WTC11 (cell line): ENCODE measurements at regions not wholly inside any gene's neighbourhood (a gene's known extent, or its start where the extent isn't known, plus 50 kb on each side); places are given as distances from the start of the nearest gene placed in this dataset.
"Not testable (repeated sequence)": the region's sequence is repeated elsewhere in the genome, so short reads cannot be mapped to it uniquely, and the experiment has no call there.

Source experiments
- ATAC-seq: fragments of 200-7000 bp; cut with Tn5 transposase; 2 replicates; pipeline ENCODE4 v1.10.0; 2021; ENCODE audit warnings: mild to moderate bottlenecking, moderate library complexity
- CTCF ChIA-PET: fragments of 300-600 bp; sonication (Branson Sonifier 250); formaldehyde crosslinking; loops from one replicate; lab custom pipeline; 2021; ENCODE audit warnings: antibody characterized with exemption; lab: Charles Lee
- POLR2A ChIA-PET: fragments of 350-600 bp; sonication (Branson Sonifier 250); formaldehyde crosslinking; loops from one replicate; lab custom pipeline; 2021; ENCODE audit warnings: antibody characterized with exemption; lab: Charles Lee
- DNase-seq: peaks from one replicate; pipeline ENCODE4 v3.0.0; 2021; ENCODE audit warnings: low spot score
- H3K27ac Mint-ChIP-seq: 2 replicates; pipeline ENCODE4 v1.8.0; 2021; ENCODE audit warnings: mixed read lengths
- H3K27me3 Mint-ChIP-seq: 2 replicates; pipeline ENCODE4 v1.8.0; 2021; ENCODE audit warnings: low read depth, mild to moderate bottlenecking, moderate library complexity, mixed read lengths
- H3K36me3 Mint-ChIP-seq: 2 replicates; pipeline ENCODE4 v1.8.0; 2021; ENCODE audit warnings: mixed read lengths
- H3K4me1 Mint-ChIP-seq: 2 replicates; pipeline ENCODE4 v1.8.0; 2022; ENCODE audit warnings: mixed read lengths
- H3K4me3 Mint-ChIP-seq: 2 replicates; pipeline ENCODE4 v1.8.0; 2021; ENCODE audit warnings: mild to moderate bottlenecking, moderate library complexity, mixed read lengths
- H3K9me3 Mint-ChIP-seq: 2 replicates; pipeline ENCODE4 v1.8.0; 2021; ENCODE audit warnings: mixed read lengths
- ATF1 ChIP-seq: sonication (generic); formaldehyde crosslinking; IDR thresholded peaks from 2 replicates; pipeline ENCODE4 v1.8.1; 2023; ENCODE audit warnings: mild to moderate bottlenecking, moderate library complexity, missing genetic modification reagents
- ESRRA ChIP-seq: sonication (generic); formaldehyde crosslinking; IDR thresholded peaks from 2 replicates; pipeline ENCODE4 v1.8.1; 2022; ENCODE audit warnings: mild to moderate bottlenecking, missing genetic modification reagents, borderline replicate concordance
- ETV6 ChIP-seq: sonication (generic); formaldehyde crosslinking; IDR thresholded peaks from 2 replicates; pipeline ENCODE4 v1.8.1; 2022; ENCODE audit warnings: mild to moderate bottlenecking, missing genetic modification reagents
- FOXK1 ChIP-seq: sonication (generic); formaldehyde crosslinking; IDR thresholded peaks from 2 replicates; pipeline ENCODE4 v1.8.0; 2022; ENCODE audit warnings: mild to moderate bottlenecking, moderate library complexity, missing genetic modification reagents
- JUN ChIP-seq: sonication (generic); formaldehyde crosslinking; IDR thresholded peaks from 2 replicates; pipeline ENCODE4 v1.8.0; 2023; ENCODE audit warnings: mild to moderate bottlenecking, missing genetic modification reagents
- OVOL2 ChIP-seq: fragments of 250-450 bp; sonication (Bioruptor Pico); IDR thresholded peaks from 2 replicates; pipeline ENCODE4 v1.9.0; 2021; ENCODE audit warnings: mild to moderate bottlenecking, borderline replicate concordance
- PRRX2 ChIP-seq: fragments of 250-450 bp; sonication (Bioruptor Pico); IDR thresholded peaks from 2 replicates; pipeline ENCODE4 v1.8.0; 2021; ENCODE audit warnings: mild to moderate bottlenecking
- RORB ChIP-seq: fragments of 250-450 bp; sonication (Bioruptor Pico); IDR thresholded peaks from 2 replicates; pipeline ENCODE4 v1.9.0; 2021; ENCODE audit warnings: mild to moderate bottlenecking
- SMAD4 ChIP-seq: sonication (generic); formaldehyde crosslinking; IDR thresholded peaks from 2 replicates; pipeline ENCODE4 v1.8.0; 2022; ENCODE audit warnings: mild to moderate bottlenecking, missing genetic modification reagents
- SP1 ChIP-seq: sonication (generic); formaldehyde crosslinking; conservative IDR thresholded peaks from 2 replicates; pipeline ENCODE4 v1.8.1; 2022; ENCODE audit warnings: missing genetic modification reagents
- TCF7 ChIP-seq: sonication (generic); formaldehyde crosslinking; IDR thresholded peaks from 2 replicates; pipeline ENCODE4 v1.8.0; 2022; ENCODE audit warnings: mild to moderate bottlenecking, low read depth, missing genetic modification reagents, moderate library complexity
- ZNF416 ChIP-seq: fragments of 250-450 bp; sonication (Bioruptor Pico); IDR thresholded peaks from 2 replicates; pipeline ENCODE4 v1.9.0; 2021; ENCODE audit warnings: mild to moderate bottlenecking, inconsistent platforms
- ZNF671 ChIP-seq: fragments of 250-450 bp; sonication (Bioruptor Pico); IDR thresholded peaks from 2 replicates; pipeline ENCODE4 v1.8.0; 2021; ENCODE audit warnings: mild to moderate bottlenecking
- TF ChIP-seq, protein P1 (sequence below): sonication (generic); formaldehyde crosslinking; IDR thresholded peaks from 2 replicates; pipeline ENCODE4 v1.8.1; 2022; ENCODE audit warnings: mild to moderate bottlenecking, missing genetic modification reagents, moderate library complexity, borderline replicate concordance
- TF ChIP-seq, protein P2 (sequence below): sonication (generic); formaldehyde crosslinking; IDR thresholded peaks from 2 replicates; pipeline ENCODE4 v1.8.1; 2022; ENCODE audit warnings: low read depth, mild to moderate bottlenecking, moderate library complexity, missing genetic modification reagents, borderline replicate concordance
- TF ChIP-seq, protein P3 (sequence below): sonication (generic); formaldehyde crosslinking; IDR thresholded peaks from 2 replicates; pipeline ENCODE4 v1.8.1; 2023; ENCODE audit warnings: mild to moderate bottlenecking, missing genetic modification reagents, moderate library complexity
- TF ChIP-seq, protein P4 (sequence below): sonication (generic); formaldehyde crosslinking; IDR thresholded peaks from 2 replicates; pipeline ENCODE4 v1.8.1; 2023; ENCODE audit warnings: mild to moderate bottlenecking, missing genetic modification reagents
- TF ChIP-seq, protein P5 (sequence below): fragments of 250-450 bp; sonication (Bioruptor Pico); IDR thresholded peaks from 2 replicates; pipeline ENCODE4 v1.9.0; 2021; ENCODE audit warnings: mild to moderate bottlenecking, borderline replicate concordance

DNA sequence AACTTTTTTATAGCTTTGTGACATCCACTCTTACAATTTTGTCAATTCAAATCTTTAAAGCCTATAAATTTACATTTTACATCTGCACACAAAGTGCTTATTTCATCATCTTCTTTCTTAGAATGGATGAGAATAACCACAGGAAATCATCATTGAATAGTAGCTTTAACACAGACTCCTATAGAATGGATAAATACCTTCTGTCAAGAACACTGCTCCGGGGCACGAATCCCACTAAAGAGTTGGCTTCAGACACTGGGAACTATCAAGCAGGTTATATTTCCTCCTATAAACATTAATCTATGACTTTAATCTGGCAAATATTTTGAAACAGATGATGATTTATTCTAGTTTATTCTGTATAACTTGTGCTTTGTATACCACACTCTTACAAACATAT is 269.7 kb upstream of the TPK1 start (continued):
- TF ChIP-seq, protein P1, sequence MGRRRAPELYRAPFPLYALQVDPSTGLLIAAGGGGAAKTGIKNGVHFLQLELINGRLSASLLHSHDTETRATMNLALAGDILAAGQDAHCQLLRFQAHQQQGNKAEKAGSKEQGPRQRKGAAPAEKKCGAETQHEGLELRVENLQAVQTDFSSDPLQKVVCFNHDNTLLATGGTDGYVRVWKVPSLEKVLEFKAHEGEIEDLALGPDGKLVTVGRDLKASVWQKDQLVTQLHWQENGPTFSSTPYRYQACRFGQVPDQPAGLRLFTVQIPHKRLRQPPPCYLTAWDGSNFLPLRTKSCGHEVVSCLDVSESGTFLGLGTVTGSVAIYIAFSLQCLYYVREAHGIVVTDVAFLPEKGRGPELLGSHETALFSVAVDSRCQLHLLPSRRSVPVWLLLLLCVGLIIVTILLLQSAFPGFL (CRISPR knock-in tag): no peak
- TF ChIP-seq, protein P2, sequence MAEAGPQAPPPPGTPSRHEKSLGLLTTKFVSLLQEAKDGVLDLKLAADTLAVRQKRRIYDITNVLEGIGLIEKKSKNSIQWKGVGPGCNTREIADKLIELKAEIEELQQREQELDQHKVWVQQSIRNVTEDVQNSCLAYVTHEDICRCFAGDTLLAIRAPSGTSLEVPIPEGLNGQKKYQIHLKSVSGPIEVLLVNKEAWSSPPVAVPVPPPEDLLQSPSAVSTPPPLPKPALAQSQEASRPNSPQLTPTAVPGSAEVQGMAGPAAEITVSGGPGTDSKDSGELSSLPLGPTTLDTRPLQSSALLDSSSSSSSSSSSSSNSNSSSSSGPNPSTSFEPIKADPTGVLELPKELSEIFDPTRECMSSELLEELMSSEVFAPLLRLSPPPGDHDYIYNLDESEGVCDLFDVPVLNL: no peak
- TF ChIP-seq, protein P3, sequence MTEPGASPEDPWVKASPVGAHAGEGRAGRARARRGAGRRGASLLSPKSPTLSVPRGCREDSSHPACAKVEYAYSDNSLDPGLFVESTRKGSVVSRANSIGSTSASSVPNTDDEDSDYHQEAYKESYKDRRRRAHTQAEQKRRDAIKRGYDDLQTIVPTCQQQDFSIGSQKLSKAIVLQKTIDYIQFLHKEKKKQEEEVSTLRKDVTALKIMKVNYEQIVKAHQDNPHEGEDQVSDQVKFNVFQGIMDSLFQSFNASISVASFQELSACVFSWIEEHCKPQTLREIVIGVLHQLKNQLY: no peak
- TF ChIP-seq TCF7 (CRISPR knock-in tag): no peak
- no peak for TF ChIP-seq RORB (CRISPR knock-in tag)
- no peak for TF ChIP-seq FOXK1 (CRISPR knock-in tag)
- no peak for TF ChIP-seq ZNF416 (CRISPR knock-in tag)

DNA sequence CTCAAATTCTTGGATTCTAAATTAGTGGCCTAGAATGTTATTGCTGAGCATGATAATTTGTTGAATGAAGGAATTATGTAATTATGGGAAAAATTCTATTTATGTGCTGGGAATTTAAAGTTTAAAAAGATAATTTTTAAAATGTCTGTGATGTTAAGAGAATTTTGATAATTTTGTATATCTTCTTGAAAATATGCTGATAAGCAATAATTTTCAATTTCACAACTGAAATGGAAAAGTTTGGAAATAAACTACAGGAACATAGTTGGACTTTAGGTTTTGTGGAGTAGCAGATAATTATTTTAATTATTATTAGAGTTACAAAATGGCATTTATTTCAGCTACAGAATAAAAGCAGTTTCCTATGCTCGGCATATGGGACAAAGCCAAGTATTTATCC is 268.5 kb upstream of the TPK1 start:
- H3K27me3 Mint-ChIP-seq: no peaks in the 10 kb centered on the region
- no peak for DNase-seq
- POLR2A ChIA-PET: no interaction called here
- H3K4me1 Mint-ChIP-seq: peaks cover 10% of the 10 kb centered on the region
- TF ChIP-seq, protein P4, sequence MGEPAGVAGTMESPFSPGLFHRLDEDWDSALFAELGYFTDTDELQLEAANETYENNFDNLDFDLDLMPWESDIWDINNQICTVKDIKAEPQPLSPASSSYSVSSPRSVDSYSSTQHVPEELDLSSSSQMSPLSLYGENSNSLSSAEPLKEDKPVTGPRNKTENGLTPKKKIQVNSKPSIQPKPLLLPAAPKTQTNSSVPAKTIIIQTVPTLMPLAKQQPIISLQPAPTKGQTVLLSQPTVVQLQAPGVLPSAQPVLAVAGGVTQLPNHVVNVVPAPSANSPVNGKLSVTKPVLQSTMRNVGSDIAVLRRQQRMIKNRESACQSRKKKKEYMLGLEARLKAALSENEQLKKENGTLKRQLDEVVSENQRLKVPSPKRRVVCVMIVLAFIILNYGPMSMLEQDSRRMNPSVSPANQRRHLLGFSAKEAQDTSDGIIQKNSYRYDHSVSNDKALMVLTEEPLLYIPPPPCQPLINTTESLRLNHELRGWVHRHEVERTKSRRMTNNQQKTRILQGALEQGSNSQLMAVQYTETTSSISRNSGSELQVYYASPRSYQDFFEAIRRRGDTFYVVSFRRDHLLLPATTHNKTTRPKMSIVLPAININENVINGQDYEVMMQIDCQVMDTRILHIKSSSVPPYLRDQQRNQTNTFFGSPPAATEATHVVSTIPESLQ: no peak
- TF ChIP-seq PRRX2 (CRISPR knock-in tag) (no peak), OVOL2 (CRISPR knock-in tag) (no peak)
- TF ChIP-seq, all 79 proteins: peak for 0
- Mint-ChIP-seq H3K9me3 (0 out of 2 replicates have a peak, but pooled peaks cover under 1% of the 10 kb centered on the region), H3K27ac (no peak overlapping the region), H3K36me3 (no peaks in the 10 kb centered on the region), H3K4me3 (no peak overlapping the region)
- ATAC-seq: no peak
- CTCF ChIA-PET: no interaction called here

DNA sequence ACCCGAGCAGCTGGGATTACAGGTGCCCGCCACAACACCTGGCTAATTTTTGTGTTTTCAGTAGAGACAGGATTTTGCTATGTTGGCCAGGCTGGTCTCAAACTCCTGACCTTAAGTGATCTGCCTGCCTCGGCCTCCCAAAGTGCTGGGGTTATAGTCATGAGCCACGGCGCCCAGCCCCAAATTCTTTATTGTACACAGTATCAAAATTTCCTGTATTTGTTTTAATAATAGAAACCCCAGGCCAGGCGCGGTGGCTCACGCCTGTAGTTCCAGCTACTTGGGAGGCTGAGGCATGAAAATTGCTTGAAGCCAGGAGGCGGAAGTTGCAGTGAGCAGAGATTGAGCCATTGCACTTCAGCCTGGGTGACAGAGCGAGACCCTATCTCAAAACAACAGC is 266.3 kb upstream of the TPK1 start:
- not testable (repeated sequence) for H3K4me3 Mint-ChIP-seq, H3K27ac Mint-ChIP-seq, ATAC-seq, H3K36me3 Mint-ChIP-seq, DNase-seq, H3K9me3 Mint-ChIP-seq, H3K27me3 Mint-ChIP-seq, H3K4me1 Mint-ChIP-seq
- POLR2A ChIA-PET: interaction anchor here (0.6 kb wide), 1 partner anchor 1171 kb away, joined by 3 read pairs; no protein-coding TSS in a partner anchor
- CTCF ChIA-PET: interaction anchor here (0.7 kb wide), 1 partner anchor 51 kb away, joined by 4 read pairs; no protein-coding TSS in a partner anchor

DNA sequence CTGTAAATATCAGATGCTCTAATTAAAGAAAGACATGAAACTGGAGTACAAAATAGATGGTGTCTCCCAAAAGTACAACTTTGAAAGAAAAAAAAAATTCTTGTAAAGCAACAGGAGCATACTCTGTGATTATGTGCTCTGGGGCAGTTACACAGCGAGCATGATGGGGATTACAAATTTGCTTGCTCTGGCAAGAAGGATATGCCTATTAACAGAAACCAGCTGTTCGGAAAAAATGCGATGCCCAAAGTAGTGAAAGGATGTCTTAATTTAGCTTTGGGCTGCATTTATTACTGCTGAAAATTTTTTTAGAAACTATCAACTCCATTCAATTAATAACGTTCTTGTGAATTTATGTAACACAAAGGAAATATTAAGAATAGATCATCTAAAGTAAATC is 256.9 kb upstream of the TPK1 start:
- no peaks in the 10 kb centered on the region for H3K9me3 Mint-ChIP-seq
- no peak for ATAC-seq
- ChIA-PET POLR2A (no interaction called here), CTCF (no interaction called here)
- no peaks in the 10 kb centered on the region for H3K36me3 Mint-ChIP-seq
- no peak for DNase-seq
- no peak overlapping the region for H3K4me3 Mint-ChIP-seq
- no peak overlapping the region for H3K27ac Mint-ChIP-seq
- no peaks in the 10 kb centered on the region for H3K27me3 Mint-ChIP-seq
- H3K4me1 Mint-ChIP-seq: peaks cover 4% of the 10 kb centered on the region
- TF ChIP-seq, protein P5, sequence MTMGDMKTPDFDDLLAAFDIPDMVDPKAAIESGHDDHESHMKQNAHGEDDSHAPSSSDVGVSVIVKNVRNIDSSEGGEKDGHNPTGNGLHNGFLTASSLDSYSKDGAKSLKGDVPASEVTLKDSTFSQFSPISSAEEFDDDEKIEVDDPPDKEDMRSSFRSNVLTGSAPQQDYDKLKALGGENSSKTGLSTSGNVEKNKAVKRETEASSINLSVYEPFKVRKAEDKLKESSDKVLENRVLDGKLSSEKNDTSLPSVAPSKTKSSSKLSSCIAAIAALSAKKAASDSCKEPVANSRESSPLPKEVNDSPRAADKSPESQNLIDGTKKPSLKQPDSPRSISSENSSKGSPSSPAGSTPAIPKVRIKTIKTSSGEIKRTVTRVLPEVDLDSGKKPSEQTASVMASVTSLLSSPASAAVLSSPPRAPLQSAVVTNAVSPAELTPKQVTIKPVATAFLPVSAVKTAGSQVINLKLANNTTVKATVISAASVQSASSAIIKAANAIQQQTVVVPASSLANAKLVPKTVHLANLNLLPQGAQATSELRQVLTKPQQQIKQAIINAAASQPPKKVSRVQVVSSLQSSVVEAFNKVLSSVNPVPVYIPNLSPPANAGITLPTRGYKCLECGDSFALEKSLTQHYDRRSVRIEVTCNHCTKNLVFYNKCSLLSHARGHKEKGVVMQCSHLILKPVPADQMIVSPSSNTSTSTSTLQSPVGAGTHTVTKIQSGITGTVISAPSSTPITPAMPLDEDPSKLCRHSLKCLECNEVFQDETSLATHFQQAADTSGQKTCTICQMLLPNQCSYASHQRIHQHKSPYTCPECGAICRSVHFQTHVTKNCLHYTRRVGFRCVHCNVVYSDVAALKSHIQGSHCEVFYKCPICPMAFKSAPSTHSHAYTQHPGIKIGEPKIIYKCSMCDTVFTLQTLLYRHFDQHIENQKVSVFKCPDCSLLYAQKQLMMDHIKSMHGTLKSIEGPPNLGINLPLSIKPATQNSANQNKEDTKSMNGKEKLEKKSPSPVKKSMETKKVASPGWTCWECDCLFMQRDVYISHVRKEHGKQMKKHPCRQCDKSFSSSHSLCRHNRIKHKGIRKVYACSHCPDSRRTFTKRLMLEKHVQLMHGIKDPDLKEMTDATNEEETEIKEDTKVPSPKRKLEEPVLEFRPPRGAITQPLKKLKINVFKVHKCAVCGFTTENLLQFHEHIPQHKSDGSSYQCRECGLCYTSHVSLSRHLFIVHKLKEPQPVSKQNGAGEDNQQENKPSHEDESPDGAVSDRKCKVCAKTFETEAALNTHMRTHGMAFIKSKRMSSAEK (CRISPR knock-in tag): no peak
- TF ChIP-seq RORB (CRISPR knock-in tag) (no peak), OVOL2 (CRISPR knock-in tag) (no peak), SMAD4 (CRISPR knock-in tag) (no peak), ATF1 (CRISPR knock-in tag) (no peak), JUN (no peak), ESRRA (no peak), ETV6 (CRISPR knock-in tag) (no peak), SP1 (no peak), ZNF671 (no peak)
- TF ChIP-seq, protein P1 (CRISPR knock-in tag): no peak
- TF ChIP-seq, protein P4: no peak
